ENCODE measurements at regions not wholly inside any gene's neighbourhood (a gene's known extent, or its start where the extent isn't known, plus 50 kb on each side); places are given as distances from the start of the nearest gene placed in this dataset.
"Not testable (repeated sequence)": the region's sequence is repeated elsewhere in the genome, so short reads cannot be mapped to it uniquely, and the experiment has no call there.

GRCh38 chr2:53208815-53209214, 558.8 kb upstream of the CHAC2 start:
- no peaks in the 10 kb centered on the region for H3K4me1 Mint-ChIP-seq (ENCODE audit: low read depth)
- DNase-seq (ENCODE audit: low spot score, unreplicated experiment): no peak
- H3K4me3 Mint-ChIP-seq (ENCODE audit: low read depth): no peak overlapping the region
- no peaks in the 10 kb centered on the region for H3K9me3 Mint-ChIP-seq (ENCODE audit: low read depth)
- TF ChIP-seq CTCF (IDR thresholded peaks at IDR 0.05; ENCODE audit: unreplicated experiment): no peak
- no peak overlapping the region for H3K27ac Mint-ChIP-seq
- no peaks in the 10 kb centered on the region for H3K36me3 Mint-ChIP-seq (ENCODE audit: insufficient read depth)
- no peaks in the 10 kb centered on the region for H3K27me3 Mint-ChIP-seq

GRCh38 chr2:53206226-53206625, 561.4 kb upstream of the CHAC2 start:
- not testable (repeated sequence) for DNase-seq (ENCODE audit: low spot score, unreplicated experiment); H3K4me3 Mint-ChIP-seq (ENCODE audit: low read depth); H3K36me3 Mint-ChIP-seq (ENCODE audit: insufficient read depth); H3K27ac Mint-ChIP-seq; H3K27me3 Mint-ChIP-seq; H3K4me1 Mint-ChIP-seq (ENCODE audit: low read depth); H3K9me3 Mint-ChIP-seq (ENCODE audit: low read depth)

GRCh38 chr2:53202063-53202462, 565.5 kb upstream of the CHAC2 start:
- Mint-ChIP-seq H3K4me1 (ENCODE audit: low read depth) (peaks cover 2% of the 10 kb centered on the region), H3K9me3 (ENCODE audit: low read depth) (no peaks in the 10 kb centered on the region), H3K36me3 (ENCODE audit: insufficient read depth) (no peaks in the 10 kb centered on the region), H3K27me3 (peaks cover 4% of the 10 kb centered on the region), H3K27ac (no peak overlapping the region), H3K4me3 (ENCODE audit: low read depth) (no peak overlapping the region)
- no peak for DNase-seq (ENCODE audit: low spot score, unreplicated experiment)
- no peak for TF ChIP-seq CTCF (IDR thresholded peaks at IDR 0.05; ENCODE audit: unreplicated experiment)

GRCh38 chr2:53200072-53200471, 567.5 kb upstream of the CHAC2 start:
- DNase-seq (ENCODE audit: low spot score, unreplicated experiment): no peak
- Mint-ChIP-seq H3K27ac (no peak overlapping the region), H3K27me3 (peaks cover 4% of the 10 kb centered on the region), H3K36me3 (ENCODE audit: insufficient read depth) (no peaks in the 10 kb centered on the region), H3K4me3 (ENCODE audit: low read depth) (no peak overlapping the region), H3K4me1 (ENCODE audit: low read depth) (peaks cover 2% of the 10 kb centered on the region), H3K9me3 (ENCODE audit: low read depth) (peaks cover 2% of the 10 kb centered on the region)
- TF ChIP-seq CTCF (IDR thresholded peaks at IDR 0.05; ENCODE audit: unreplicated experiment): no peak

- DNase-seq (ENCODE audit: low spot score, unreplicated experiment): no peak
- TF ChIP-seq CTCF (IDR thresholded peaks at IDR 0.05; ENCODE audit: unreplicated experiment): no peak
- Mint-ChIP-seq H3K4me3 (ENCODE audit: low read depth) (no peak overlapping the region), H3K4me1 (ENCODE audit: low read depth) (no peaks in the 10 kb centered on the region), H3K27ac (no peak overlapping the region), H3K27me3 (no peaks in the 10 kb centered on the region), H3K36me3 (ENCODE audit: insufficient read depth) (no peaks in the 10 kb centered on the region), H3K9me3 (ENCODE audit: low read depth) (no peaks in the 10 kb centered on the region)
Measured at GRCh38 chr2:53188851-53189510, 578.6 kb upstream of the CHAC2 start.

- DNase-seq (ENCODE audit: low spot score, unreplicated experiment): no peak
- H3K27ac Mint-ChIP-seq: no peak overlapping the region
Measured at GRCh38 chr2:53183581-53183980, 584.0 kb upstream of the CHAC2 start.

More at GRCh38 chr2:53183581-53183980, 584.0 kb upstream of the CHAC2 start:
- H3K36me3 Mint-ChIP-seq (ENCODE audit: insufficient read depth): no peaks in the 10 kb centered on the region
- no peaks in the 10 kb centered on the region for H3K27me3 Mint-ChIP-seq
- H3K9me3 Mint-ChIP-seq (ENCODE audit: low read depth): no peaks in the 10 kb centered on the region
- no peak overlapping the region for H3K4me3 Mint-ChIP-seq (ENCODE audit: low read depth)
- peaks cover 17% of the 10 kb centered on the region for H3K4me1 Mint-ChIP-seq (ENCODE audit: low read depth)
- TF ChIP-seq CTCF (IDR thresholded peaks at IDR 0.05; ENCODE audit: unreplicated experiment): no peak

Data from progenitor cell of endocrine pancreas (in vitro differentiated cells).